Stimulated activated naive CD8-positive, alpha-beta T cell treated with anti-CD3 and anti-CD28 coated beads, Interleukin-15, amount 100 ng/mL, for 72 hours (primary cell): ENCODE measurements at regions not wholly inside any gene's neighbourhood (a gene's known extent, or its start where the extent isn't known, plus 50 kb on each side); places are given as distances from the start of the nearest gene placed in this dataset.

ENCODE experiments used
- ATAC-seq: fragments of 150-1000 bp; cut with Tn5 transposase; 2 replicates; pipeline ENCODE4 v1.10.0; 2021; ENCODE audit warnings: mild to moderate bottlenecking, moderate library complexity
- DNase-seq, 2 donors: peaks; one replicate each; pipeline ENCODE4 v3.0.0; 2021 to 2022
- H3K27ac Mint-ChIP-seq, 2 donors: one replicate each; pipeline ENCODE4 v1.8.0; 2022; ENCODE audit warnings: mild to moderate bottlenecking in 2 of 2, mixed read lengths in 2 of 2, moderate library complexity in 2 of 2
- H3K27me3 Mint-ChIP-seq: one replicate; pipeline ENCODE4 v1.8.0; 2022; ENCODE audit warnings: mixed read lengths
- H3K4me1 Mint-ChIP-seq: one replicate; pipeline ENCODE4 v1.8.0; 2022; ENCODE audit warnings: mild to moderate bottlenecking, mixed read lengths
- H3K4me3 Mint-ChIP-seq, 2 donors: one replicate each; pipeline ENCODE4 v1.8.0; 2022; ENCODE audit warnings: mild to moderate bottlenecking in 2 of 2, mixed read lengths in 2 of 2, moderate library complexity in 1 of 2
- H3K9me3 Mint-ChIP-seq, 2 donors: one replicate each; pipeline ENCODE4 v1.8.0; 2022; ENCODE audit warnings: mixed read lengths in 2 of 2

- Mint-ChIP-seq H3K4me3 (no peak overlapping the region), H3K27me3 (peaks cover 19% of the 10 kb centered on the region), H3K4me1 (peaks cover 4% of the 10 kb centered on the region), H3K27ac (no peak overlapping the region), H3K9me3 (peaks cover 0 to 6% of the 10 kb centered on the region in 2 donors)
- DNase-seq (no peak), ATAC-seq (no peak)
Observed at GRCh38 chr16:85383836-85384832, 229.0 kb upstream of the GSE1 start.

- H3K4me3 Mint-ChIP-seq, result no peak overlapping the region
- ATAC-seq (no peak), DNase-seq (no peak)
- peaks cover 0 to 6% of the 10 kb centered on the region in 2 donors for H3K9me3 Mint-ChIP-seq
- peaks cover 11% of the 10 kb centered on the region for H3K27me3 Mint-ChIP-seq
- peaks cover 4% of the 10 kb centered on the region for H3K4me1 Mint-ChIP-seq
- H3K27ac Mint-ChIP-seq, result no peak overlapping the region
Observed at GRCh38 chr16:85384833-85385462, 228.2 kb upstream of the GSE1 start.

DNA sequence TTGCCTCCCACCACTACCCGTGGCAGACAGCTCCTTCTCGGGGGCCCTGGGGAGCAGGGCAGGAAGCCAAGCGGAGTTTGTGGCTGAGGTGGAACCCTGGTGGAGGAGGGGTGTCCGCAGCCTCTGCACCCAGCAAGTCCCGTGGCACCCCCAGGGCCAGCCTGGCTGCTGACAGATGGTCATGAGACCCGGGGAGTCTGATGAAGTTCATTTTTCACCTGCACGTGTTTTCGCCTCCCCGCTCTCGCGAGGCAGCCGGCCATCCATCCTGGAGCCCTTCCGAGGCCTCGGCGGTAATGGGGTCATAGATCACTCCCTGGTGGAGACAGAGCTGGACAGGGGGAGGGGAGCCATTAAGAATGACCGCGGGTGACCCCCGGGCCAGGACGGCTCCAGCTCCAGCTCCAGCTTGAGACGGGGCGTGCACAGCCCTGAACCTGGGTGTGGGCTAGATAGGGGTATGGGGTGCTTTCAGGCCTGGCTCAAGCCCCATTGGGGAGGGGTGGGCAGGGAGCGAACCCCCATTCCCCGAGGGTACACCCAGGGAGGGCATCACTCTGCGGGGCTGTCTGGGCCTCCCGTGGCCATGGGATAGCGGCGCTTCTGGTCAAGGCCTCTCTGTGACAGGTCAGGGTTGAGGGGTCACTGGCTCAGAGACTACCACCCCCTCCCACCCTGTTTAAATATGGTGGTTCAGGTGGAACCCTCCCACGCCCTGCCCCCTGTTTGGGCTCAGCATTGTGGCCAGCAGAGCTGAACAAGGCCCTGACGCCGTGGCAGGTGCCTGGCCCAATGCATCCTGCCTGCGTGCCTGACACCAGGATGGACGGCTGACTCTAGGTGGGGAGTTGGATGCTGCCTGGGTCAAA is 227.4 kb upstream of the GSE1 start:
- H3K27ac Mint-ChIP-seq, result no peak overlapping the region
- H3K9me3 Mint-ChIP-seq, result peaks cover 0 to 6% of the 10 kb centered on the region in 2 donors
- H3K4me3 Mint-ChIP-seq, result no peak overlapping the region
- no peak for DNase-seq
- peaks cover 7% of the 10 kb centered on the region for H3K27me3 Mint-ChIP-seq
- ATAC-seq, result peak; percentile 47
- peaks cover 4% of the 10 kb centered on the region for H3K4me1 Mint-ChIP-seq

GRCh38 chr16:85386467-85387170 is 226.5 kb upstream of the GSE1 start:
- Mint-ChIP-seq H3K4me3 (no peak overlapping the region), H3K4me1 (peaks cover 4% of the 10 kb centered on the region), H3K9me3 (peaks cover 0 to 6% of the 10 kb centered on the region in 2 donors), H3K27ac (no peak overlapping the region), H3K27me3 (peaks cover 7% of the 10 kb centered on the region)
- DNase-seq, result no peak
- ATAC-seq, result no peak

- H3K4me3 Mint-ChIP-seq, result no peak overlapping the region
- ATAC-seq, result no peak
Observed at GRCh38 chr16:85387171-85387507, 226.0 kb upstream of the GSE1 start.

DNA sequence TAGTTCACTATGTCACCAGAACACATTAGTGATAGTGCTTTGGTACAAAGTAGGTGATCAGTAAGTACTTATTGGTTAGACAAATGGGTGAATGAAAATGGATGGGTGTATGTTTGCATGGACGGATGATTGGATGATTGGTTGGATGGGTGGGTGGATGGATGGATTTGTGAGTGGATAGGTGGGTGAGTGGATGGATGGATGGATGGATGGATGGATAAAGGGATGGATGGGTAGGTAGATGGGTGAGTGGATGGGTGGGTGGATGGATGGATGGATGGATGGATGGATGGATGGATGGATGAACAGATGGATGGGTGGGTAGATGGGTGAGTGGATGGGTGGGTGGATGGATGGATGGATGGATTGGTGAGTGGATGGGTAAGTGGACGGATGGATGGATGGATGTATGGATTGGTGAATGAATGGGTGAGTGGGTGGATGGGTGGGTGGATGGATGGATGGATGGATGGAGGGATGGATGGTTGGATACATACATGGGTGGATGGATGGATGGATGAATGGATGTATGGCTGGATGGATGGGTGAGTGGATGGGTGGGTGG is 225.3 kb upstream of the GSE1 start:
- no peak overlapping the region for H3K4me3 Mint-ChIP-seq
- peaks cover 0 to 4% of the 10 kb centered on the region in 2 donors for H3K9me3 Mint-ChIP-seq
- no peak for DNase-seq
- H3K27ac Mint-ChIP-seq, result no peak overlapping the region
- peaks cover 4% of the 10 kb centered on the region for H3K4me1 Mint-ChIP-seq
- H3K27me3 Mint-ChIP-seq, result peaks cover 7% of the 10 kb centered on the region
- no peak for ATAC-seq

More at GRCh38 chr16:85387171-85387507, 226.0 kb upstream of the GSE1 start:
- Mint-ChIP-seq H3K27ac (no peak overlapping the region), H3K4me1 (peaks cover 4% of the 10 kb centered on the region), H3K9me3 (peaks cover 0 to 6% of the 10 kb centered on the region in 2 donors), H3K27me3 (peaks cover 7% of the 10 kb centered on the region)
- DNase-seq, result no peak

GRCh38 chr16:85389679-85390470 is 223.2 kb upstream of the GSE1 start:
- Mint-ChIP-seq H3K27me3 (peaks cover 7% of the 10 kb centered on the region), H3K4me1 (peaks cover 5% of the 10 kb centered on the region)

GRCh38 chr16:85390511-85391174 is 222.5 kb upstream of the GSE1 start:
- Mint-ChIP-seq H3K27ac (no peak overlapping the region), H3K9me3 (no peaks in the 10 kb centered on the region), H3K4me3 (no peak overlapping the region), H3K27me3 (peaks cover 7% of the 10 kb centered on the region), H3K4me1 (peaks cover 10% of the 10 kb centered on the region)
- DNase-seq, result no peak
- ATAC-seq, result no peak

More at GRCh38 chr16:85389679-85390470, 223.2 kb upstream of the GSE1 start:
- H3K9me3 Mint-ChIP-seq, result no peaks in the 10 kb centered on the region
- ATAC-seq (no peak), DNase-seq (no peak)
- H3K27ac Mint-ChIP-seq, result peak overlapping the region in 1 of 2 donors; percentile 42
- no peak overlapping the region for H3K4me3 Mint-ChIP-seq

GRCh38 chr16:85391175-85391707 is 221.9 kb upstream of the GSE1 start:
- peaks cover 7% of the 10 kb centered on the region for H3K27me3 Mint-ChIP-seq
- no peaks in the 10 kb centered on the region for H3K9me3 Mint-ChIP-seq
- no peak for DNase-seq
- no peak for ATAC-seq
- no peak overlapping the region for H3K4me3 Mint-ChIP-seq
- H3K27ac Mint-ChIP-seq, result no peak overlapping the region
- H3K4me1 Mint-ChIP-seq, result peaks cover 10% of the 10 kb centered on the region

GRCh38 chr16:85391769-85392583 is 221.1 kb upstream of the GSE1 start:
- DNase-seq, result no peak
- H3K27me3 Mint-ChIP-seq, result peaks cover 7% of the 10 kb centered on the region
- no peak overlapping the region for H3K27ac Mint-ChIP-seq
- H3K4me3 Mint-ChIP-seq, result no peak overlapping the region
- no peak for ATAC-seq
- peaks cover 10% of the 10 kb centered on the region for H3K4me1 Mint-ChIP-seq
- no peaks in the 10 kb centered on the region for H3K9me3 Mint-ChIP-seq

GRCh38 chr16:85392756-85393673 is 220.1 kb upstream of the GSE1 start:
- no peak overlapping the region for H3K4me3 Mint-ChIP-seq
- H3K9me3 Mint-ChIP-seq, result no peaks in the 10 kb centered on the region
- peaks cover 7% of the 10 kb centered on the region for H3K27me3 Mint-ChIP-seq
- peaks cover 10% of the 10 kb centered on the region for H3K4me1 Mint-ChIP-seq
- peak; percentile 11 for ATAC-seq
- no peak for DNase-seq
- no peak overlapping the region for H3K27ac Mint-ChIP-seq
